PC-3 (cell line): ENCODE measurements at regions not wholly inside any gene's neighbourhood (a gene's known extent, or its start where the extent isn't known, plus 50 kb on each side); places are given as distances from the start of the nearest gene placed in this dataset.

Experiments
- CTCF ChIP-seq: fragments of 300-600 bp; sonication (generic); conservative IDR thresholded peaks from 2 replicates; pipeline ENCODE4 v1.5.1; 2017; ENCODE audit warnings: antibody characterized with exemption, low read depth, mild to moderate bottlenecking, low read length
- EZH2 ChIP-seq: fragments of 300-600 bp; sonication (generic); IDR thresholded peaks from one replicate; pipeline ENCODE4 v1.6.1; 2017; ENCODE audit warnings: antibody characterized with exemption, mild to moderate bottlenecking, low read length; ENCODE audit not compliant: unreplicated experiment
- EZH2phosphoT487 ChIP-seq: fragments of 300-600 bp; sonication (generic); IDR thresholded peaks from 2 replicates; pipeline ENCODE4 v1.6.1; 2018; ENCODE audit warnings: mild to moderate bottlenecking, antibody characterized with exemption, low read length, borderline replicate concordance

- TF ChIP-seq EZH2phosphoT487 (no peak), CTCF (no peak), EZH2 (no peak)
Observed at GRCh38 chr7:142612237-142612881, 136.9 kb upstream of the PRSS1 start.
